SK-N-SH (cell line): ENCODE measurements at regions not wholly inside any gene's neighbourhood (a gene's known extent, or its start where the extent isn't known, plus 50 kb on each side); places are given as distances from the start of the nearest gene placed in this dataset.

Experiments used
- CTCF ChIA-PET: fragments of 300-600, 350-600 bp; formaldehyde crosslinking; extraction: SDS; loops from one replicate; lab custom pipeline; 2021; lab: Yijun Ruan, JAX
- POLR2A ChIA-PET: fragments of 350-600 bp; sonication (Branson Sonifier 250); formaldehyde crosslinking; extraction: SDS; loops from one replicate; lab custom pipeline; 2020; ENCODE audit warnings: antibody characterized with exemption, inconsistent platforms; lab: Yijun Ruan, JAX
- DNase-seq: peaks from one replicate; pipeline ENCODE4 v3.0.0; 2012
- H2AFZ ChIP-seq: fragments of 200-600 bp; sonication (generic); 2 replicates; pipeline ENCODE4 v1.8.1; 2016; ENCODE audit warnings: antibody characterized with exemption, mild to moderate bottlenecking, low read depth
- H3F3A ChIP-seq: fragments of 200-600 bp; sonication (generic); replicated peaks from 2 replicates; pipeline ENCODE3; 2016; ENCODE audit warnings: antibody characterized with exemption, mild to moderate bottlenecking; ENCODE audit not compliant: insufficient read depth
- H3K27ac ChIP-seq, 2 experiments: fragments of 200-500 bp in 1 of 2; fragments of 200-600 bp in 1 of 2; sonication (Bioruptor generic) in 1 of 2; sonication (generic), shearing (Covaris generic) in 1 of 2; 2 replicates each; pipeline versions ENCODE4 v1.5.1 to v1.6.1; 2014 to 2016; ENCODE audit warnings: low read depth in 2 of 2, inconsistent platforms in 1 of 2, low read length in 1 of 2, mild to moderate bottlenecking in 1 of 2, mixed read lengths in 1 of 2
- H3K27me3 ChIP-seq: fragments of 200-600 bp; sonication (generic), shearing (Covaris generic); 2 replicates; pipeline ENCODE4 v1.6.1; 2016; ENCODE audit warnings: mixed run types; ENCODE audit not compliant: insufficient read depth
- H3K36me3 ChIP-seq, 2 experiments: fragments of 200-500 bp in 1 of 2; fragments of 200-600 bp in 1 of 2; sonication (Bioruptor generic) in 1 of 2; sonication (generic) in 1 of 2; replicated peaks in 1 of 2; 2 replicates each; pipeline versions ENCODE3 to v1.5.1; 2014 to 2016; ENCODE audit warnings: low read length in 1 of 2, mild to moderate bottlenecking in 1 of 2; ENCODE audit not compliant: insufficient read depth in 2 of 2, control insufficient read depth in 1 of 2
- H3K4me1 ChIP-seq, 2 experiments: fragments of 200-500 bp in 1 of 2; fragments of 200-600 bp in 1 of 2; sonication (Bioruptor generic) in 1 of 2; sonication (generic), shearing (Covaris generic) in 1 of 2; 2 replicates each; pipeline versions ENCODE4 v1.5.1 to v1.6.1; 2014 to 2016; ENCODE audit warnings: low read depth in 1 of 2, low read length in 1 of 2, mixed run types in 1 of 2; ENCODE audit not compliant: insufficient read depth in 2 of 2, control insufficient read depth in 1 of 2
- H3K4me2 ChIP-seq: fragments of 200-600 bp; sonication (generic), shearing (Covaris generic); 2 replicates; pipeline ENCODE4 v1.6.1; 2017; ENCODE audit warnings: mixed run types
- H3K4me3 ChIP-seq, 2 experiments: fragments of 200-500 bp in 1 of 2; fragments of 200-600 bp in 1 of 2; sonication (Bioruptor generic) in 1 of 2; sonication (generic), shearing (Covaris generic) in 1 of 2; 2 replicates each; pipeline versions ENCODE4 v1.5.1 to v1.8.1; 2014 to 2016; ENCODE audit warnings: low read depth in 2 of 2, inconsistent platforms in 1 of 2, low read length in 1 of 2, mild to moderate bottlenecking in 1 of 2, mixed read lengths in 1 of 2, moderate library complexity in 1 of 2
- H3K79me2 ChIP-seq: fragments of 200-600 bp; sonication (generic); 2 replicates; pipeline ENCODE4 v1.8.1; 2017; ENCODE audit warnings: mild to moderate bottlenecking; ENCODE audit not compliant: insufficient read depth
- H3K9ac ChIP-seq: fragments of 200-600 bp; sonication (generic); 2 replicates; pipeline ENCODE4 v1.6.1; 2017; ENCODE audit warnings: mixed run types
- H3K9me2 ChIP-seq: fragments of 200-600 bp; sonication (generic); 2 replicates; pipeline ENCODE4 v1.6.1; 2017; ENCODE audit warnings: mixed run types
- H3K9me3 ChIP-seq: fragments of 200-600 bp; sonication (generic); 2 replicates; pipeline ENCODE4 v1.6.1; 2017; ENCODE audit warnings: mixed run types, mild to moderate bottlenecking, moderate library complexity
- H4K20me1 ChIP-seq: fragments of 200-600 bp; sonication (generic); 2 replicates; pipeline ENCODE4 v1.6.1; 2017; ENCODE audit warnings: mild to moderate bottlenecking, mixed run types; ENCODE audit not compliant: insufficient read depth
- FOSL2 ChIP-seq: IDR thresholded peaks from 2 replicates; pipeline ENCODE4 v1.4.0; 2012; ENCODE audit warnings: low read depth, mild to moderate bottlenecking, moderate library complexity, borderline replicate concordance
- MAX ChIP-seq: IDR thresholded peaks from 2 replicates; pipeline ENCODE4 v1.4.0; 2012; ENCODE audit warnings: low read depth
- MXI1 ChIP-seq: IDR thresholded peaks from 2 replicates; pipeline ENCODE4 v1.6.1; 2012; ENCODE audit warnings: mild to moderate bottlenecking, low read depth, low read length, improper control_type of control experiment
- SIN3A ChIP-seq: IDR thresholded peaks from 2 replicates; pipeline ENCODE4 v1.6.1; 2012; ENCODE audit warnings: low read depth, mild to moderate bottlenecking, low read length, moderate library complexity, borderline replicate concordance
- WGBS: methylation state at CpG from one replicate; pipeline ENCODE4 v1.1.6; 2017; ENCODE audit warnings: low lambda C conversion rate; 5-methylcytosine and 5-hydroxymethylcytosine counted together

GRCh38 chrX:92351511-92351910, 572.3 kb downstream of the PCDH11X start:
- no peaks in the 10 kb centered on the region for H3K4me1 ChIP-seq
- H3F3A ChIP-seq = no peaks in the 10 kb centered on the region
- no peak for DNase-seq
- H3K36me3 ChIP-seq = no peaks in the 10 kb centered on the region
- H3K9me3 ChIP-seq = no peaks in the 10 kb centered on the region
- no peaks in the 10 kb centered on the region for H4K20me1 ChIP-seq
- CTCF ChIA-PET = no interaction called here
- no peak overlapping the region for H3K4me3 ChIP-seq
- WGBS = 3% methylated on average over 2 of the region's 2 CpGs
- H3K9me2 ChIP-seq = no peaks in the 10 kb centered on the region
- H3K27ac ChIP-seq = no peak overlapping the region
- H3K79me2 ChIP-seq = no peaks in the 10 kb centered on the region
- POLR2A ChIA-PET = no interaction called here
- H3K9ac ChIP-seq = no peak overlapping the region
- H3K4me2 ChIP-seq = no peak overlapping the region
- no peak overlapping the region for H2AFZ ChIP-seq
- TF ChIP-seq MAX = no peak
- TF ChIP-seq SIN3A = no peak
- TF ChIP-seq FOSL2 = no peak
- TF ChIP-seq MXI1 = no peak
- H3K27me3 ChIP-seq = no peaks in the 10 kb centered on the region
